Breast epithelium (tissue), 4 donors: ENCODE measurements at regions not wholly inside any gene's neighbourhood (a gene's known extent, or its start where the extent isn't known, plus 50 kb on each side); places are given as distances from the start of the nearest gene placed in this dataset.

Experiments
- DNase-seq, 2 donors: peaks; one replicate each; pipeline ENCODE4 v3.0.0-alpha.2; 2019; ENCODE audit warnings: low spot score in 2 of 2
- H3K27ac ChIP-seq, 2 donors: fragments of 200-600 bp; sonication (generic) in 1 of 2; one replicate each; pipeline ENCODE4 v1.5.1; 2016 to 2019; ENCODE audit warnings: mild to moderate bottlenecking in 1 of 2
- H3K27me3 ChIP-seq, 2 donors: fragments of 200-600 bp; sonication (generic) in 1 of 2; one replicate each; pipeline versions ENCODE4 v1.5.1 to v1.6.0; 2017 to 2019; ENCODE audit warnings: control low read depth in 1 of 2, mild to moderate bottlenecking in 1 of 2
- H3K36me3 ChIP-seq: fragments of 200-600 bp; one replicate; pipeline ENCODE4 v1.5.1; 2019
- H3K4me1 ChIP-seq, 2 donors: fragments of 200-600 bp; sonication (generic); one replicate each; pipeline ENCODE4 v1.5.1; 2016 to 2019; ENCODE audit warnings: control low read depth in 1 of 2
- H3K4me3 ChIP-seq, 3 donors: fragments of 200-600 bp; sonication (generic); 1 replicate in 2 of 3; 2 replicates in 1 of 3; pipeline ENCODE4 v1.5.1; 2016 to 2019; ENCODE audit warnings: mild to moderate bottlenecking in 3 of 3, moderate library complexity in 2 of 3
- H3K9me3 ChIP-seq, 2 donors: fragments of 200-600 bp; sonication (generic) in 1 of 2; one replicate each; pipeline ENCODE4 v1.5.1; 2016 to 2019; ENCODE audit warnings: control low read depth in 1 of 2
- POLR2A ChIP-seq: fragments of 450-650 bp; IDR thresholded peaks from one replicate; pipeline ENCODE4 v1.6.1; 2016; ENCODE audit warnings: antibody characterized with exemption, mild to moderate bottlenecking, moderate library complexity
- POLR2AphosphoS5 ChIP-seq, 3 donors: sonication (generic); formaldehyde crosslinking; IDR thresholded peaks; one replicate each; pipeline ENCODE4 v1.6.1; 2017; ENCODE audit warnings: antibody characterized with exemption in 3 of 3
- intact Hi-C: fragments of 100-400 bp; cut with DNase I; formaldehyde crosslinking; loops from one replicate; pipeline ENCODE4 v1.15.1; 2023; ENCODE audit warnings: low total_unique reads
- TF ChIP-seq, protein P1 (sequence below), 3 donors: fragments of 450-650 bp; IDR thresholded peaks; one replicate each; pipeline ENCODE4 v1.5.1; 2016 to 2017; ENCODE audit warnings: antibody characterized with exemption in 3 of 3, mild to moderate bottlenecking in 3 of 3, moderate library complexity in 3 of 3

- no peak for DNase-seq
- Histone ChIP-seq H3K27ac (no peak overlapping the region), H3K4me3 (no peak overlapping the region), H3K27me3 (no peaks in the 10 kb centered on the region), H3K9me3 (no peaks in the 10 kb centered on the region), H3K4me1 (no peaks in the 10 kb centered on the region), H3K36me3 (no peaks in the 10 kb centered on the region)
- TF ChIP-seq POLR2A (no peak), POLR2AphosphoS5 (IDR thresholded peaks at IDR 0.05) (no peak)
- TF ChIP-seq, protein P1, sequence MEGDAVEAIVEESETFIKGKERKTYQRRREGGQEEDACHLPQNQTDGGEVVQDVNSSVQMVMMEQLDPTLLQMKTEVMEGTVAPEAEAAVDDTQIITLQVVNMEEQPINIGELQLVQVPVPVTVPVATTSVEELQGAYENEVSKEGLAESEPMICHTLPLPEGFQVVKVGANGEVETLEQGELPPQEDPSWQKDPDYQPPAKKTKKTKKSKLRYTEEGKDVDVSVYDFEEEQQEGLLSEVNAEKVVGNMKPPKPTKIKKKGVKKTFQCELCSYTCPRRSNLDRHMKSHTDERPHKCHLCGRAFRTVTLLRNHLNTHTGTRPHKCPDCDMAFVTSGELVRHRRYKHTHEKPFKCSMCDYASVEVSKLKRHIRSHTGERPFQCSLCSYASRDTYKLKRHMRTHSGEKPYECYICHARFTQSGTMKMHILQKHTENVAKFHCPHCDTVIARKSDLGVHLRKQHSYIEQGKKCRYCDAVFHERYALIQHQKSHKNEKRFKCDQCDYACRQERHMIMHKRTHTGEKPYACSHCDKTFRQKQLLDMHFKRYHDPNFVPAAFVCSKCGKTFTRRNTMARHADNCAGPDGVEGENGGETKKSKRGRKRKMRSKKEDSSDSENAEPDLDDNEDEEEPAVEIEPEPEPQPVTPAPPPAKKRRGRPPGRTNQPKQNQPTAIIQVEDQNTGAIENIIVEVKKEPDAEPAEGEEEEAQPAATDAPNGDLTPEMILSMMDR (IDR thresholded peaks at IDR 0.05): no peak
- intact Hi-C loops: no loop called here
Observed at GRCh38 chr12:91863702-91864101, 281.9 kb downstream of the BTG1 start.

GRCh38 chr12:91861554-91861953 is 284.1 kb downstream of the BTG1 start:
- intact Hi-C loops: no loop called here
- H3K36me3 ChIP-seq: no peaks in the 10 kb centered on the region
- H3K27ac ChIP-seq: no peak overlapping the region
- no peak overlapping the region for H3K4me3 ChIP-seq
- no peaks in the 10 kb centered on the region for H3K4me1 ChIP-seq
- TF ChIP-seq POLR2AphosphoS5 (IDR thresholded peaks at IDR 0.05) (no peak), POLR2A (no peak)
- TF ChIP-seq, protein P1 (IDR thresholded peaks at IDR 0.05): no peak
- DNase-seq: no peak
- no peaks in the 10 kb centered on the region for H3K9me3 ChIP-seq
- H3K27me3 ChIP-seq: no peaks in the 10 kb centered on the region

DNA sequence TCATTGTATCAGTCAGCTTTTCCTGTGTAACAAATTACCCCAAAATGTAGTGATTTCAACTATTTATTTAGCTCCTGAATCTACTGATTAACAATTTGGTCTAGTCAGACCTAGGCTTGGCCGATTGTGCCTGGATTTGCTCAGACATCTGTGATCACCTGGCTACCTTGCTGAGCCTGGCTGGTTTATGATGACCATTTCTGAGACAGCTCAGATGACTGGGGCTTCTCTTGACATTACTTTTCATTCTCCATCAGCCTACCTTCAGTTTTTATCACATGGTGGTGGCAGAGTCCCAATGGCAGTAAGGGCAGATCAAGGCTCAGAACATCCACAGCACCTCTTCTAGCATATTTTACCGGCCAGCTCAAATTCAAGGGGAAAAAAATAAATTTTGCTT is 286.3 kb downstream of the BTG1 start:
- DNase-seq: no peak
- Histone ChIP-seq H3K36me3 (no peaks in the 10 kb centered on the region), H3K27me3 (no peaks in the 10 kb centered on the region), H3K4me3 (no peak overlapping the region), H3K4me1 (no peaks in the 10 kb centered on the region), H3K27ac (no peak overlapping the region), H3K9me3 (no peaks in the 10 kb centered on the region)
- intact Hi-C loops: no loop called here
- no peak for TF ChIP-seq POLR2A

- no peak for DNase-seq
- Histone ChIP-seq H3K9me3 (no peaks in the 10 kb centered on the region), H3K36me3 (no peaks in the 10 kb centered on the region), H3K4me3 (no peak overlapping the region), H3K27me3 (no peaks in the 10 kb centered on the region), H3K27ac (no peak overlapping the region), H3K4me1 (no peaks in the 10 kb centered on the region)
- intact Hi-C loops: no loop called here
- TF ChIP-seq POLR2A: no peak
- TF ChIP-seq POLR2AphosphoS5 (IDR thresholded peaks at IDR 0.05): no peak
- TF ChIP-seq, protein P1 (IDR thresholded peaks at IDR 0.05): no peak
Observed at GRCh38 chr12:91857813-91858542, 287.7 kb downstream of the BTG1 start.

DNA sequence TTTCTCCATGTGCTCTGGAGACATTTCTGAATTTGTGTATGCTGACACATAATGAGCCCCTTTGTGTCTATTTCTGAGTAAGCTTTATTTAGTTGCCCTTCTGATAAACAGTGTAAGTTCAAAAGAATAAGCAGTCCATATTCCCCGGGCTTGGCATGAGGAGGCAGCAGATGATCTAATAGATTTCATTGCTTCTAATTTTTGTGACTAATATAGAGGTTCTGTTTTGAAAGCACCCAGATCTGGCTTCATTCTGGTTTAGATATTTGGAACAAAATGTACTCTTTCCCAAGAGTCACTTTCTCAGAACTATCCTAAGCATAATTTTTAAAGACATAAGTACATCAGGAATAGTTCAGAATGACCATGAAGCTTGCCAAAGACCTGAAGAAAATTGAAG is 290.9 kb downstream of the BTG1 start:
- H3K27me3 ChIP-seq: no peaks in the 10 kb centered on the region
- peak overlapping the region; percentile 48 to 61 for H3K27ac ChIP-seq
- TF ChIP-seq, protein P1 (IDR thresholded peaks at IDR 0.05): no peak
- TF ChIP-seq POLR2AphosphoS5 (IDR thresholded peaks at IDR 0.05) (no peak), POLR2A (no peak)
- H3K36me3 ChIP-seq: no peaks in the 10 kb centered on the region
- intact Hi-C loops: no loop called here
- H3K4me3 ChIP-seq: no peak overlapping the region
- no peak for DNase-seq
- H3K4me1 ChIP-seq: no peaks in the 10 kb centered on the region
- H3K9me3 ChIP-seq: no peaks in the 10 kb centered on the region
